Suprapubic skin (tissue), 4 donors: ENCODE measurements at regions not wholly inside any gene's neighbourhood (a gene's known extent, or its start where the extent isn't known, plus 50 kb on each side); places are given as distances from the start of the nearest gene placed in this dataset.

Experiments used
- EP300 ChIP-seq: sonication (generic); formaldehyde crosslinking; IDR thresholded peaks from one replicate; pipeline ENCODE4 v1.6.1; 2017; ENCODE audit warnings: antibody characterized with exemption
- POLR2A ChIP-seq, 2 donors: fragments of 450-650 bp; IDR thresholded peaks; one replicate each; pipeline ENCODE4 v1.6.1; 2017; ENCODE audit warnings: antibody characterized with exemption in 2 of 2, mild to moderate bottlenecking in 2 of 2, moderate library complexity in 2 of 2
- POLR2AphosphoS5 ChIP-seq, 3 donors: sonication (generic); formaldehyde crosslinking; IDR thresholded peaks; one replicate each; pipeline ENCODE4 v1.6.1; 2017; ENCODE audit warnings: antibody characterized with exemption in 3 of 3
- TF ChIP-seq, protein P1 (sequence below), 2 donors: fragments of 200-600 bp in 1 of 2; fragments of 450-650 bp in 1 of 2; sonication (generic) in 1 of 2; IDR thresholded peaks; one replicate each; pipeline ENCODE4 v1.5.1; 2016 to 2019; ENCODE audit warnings: antibody characterized with exemption in 2 of 2, mild to moderate bottlenecking in 1 of 2, moderate library complexity in 1 of 2

DNA sequence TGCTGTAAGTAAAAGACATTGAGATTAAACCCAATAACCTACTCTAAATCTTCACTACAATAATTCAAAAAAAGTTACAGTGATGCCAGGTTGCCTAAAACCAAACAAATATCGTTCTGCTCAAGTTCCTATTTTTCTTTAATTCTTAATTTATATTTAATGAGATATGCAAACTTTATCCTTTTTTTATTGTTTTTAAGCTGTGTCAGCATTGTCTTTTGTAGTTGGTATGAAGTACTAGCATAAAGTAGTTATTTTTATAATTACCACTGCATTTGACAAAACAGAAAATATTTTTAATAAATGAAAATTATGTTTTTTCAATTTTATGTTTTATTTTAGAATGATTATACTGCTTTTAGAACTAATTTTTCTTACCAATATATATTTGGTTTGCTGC, 1431.1 kb upstream of the PCDH7 start:
- no peak for TF ChIP-seq POLR2A (IDR thresholded peaks at IDR 0.05)
- TF ChIP-seq, protein P1, sequence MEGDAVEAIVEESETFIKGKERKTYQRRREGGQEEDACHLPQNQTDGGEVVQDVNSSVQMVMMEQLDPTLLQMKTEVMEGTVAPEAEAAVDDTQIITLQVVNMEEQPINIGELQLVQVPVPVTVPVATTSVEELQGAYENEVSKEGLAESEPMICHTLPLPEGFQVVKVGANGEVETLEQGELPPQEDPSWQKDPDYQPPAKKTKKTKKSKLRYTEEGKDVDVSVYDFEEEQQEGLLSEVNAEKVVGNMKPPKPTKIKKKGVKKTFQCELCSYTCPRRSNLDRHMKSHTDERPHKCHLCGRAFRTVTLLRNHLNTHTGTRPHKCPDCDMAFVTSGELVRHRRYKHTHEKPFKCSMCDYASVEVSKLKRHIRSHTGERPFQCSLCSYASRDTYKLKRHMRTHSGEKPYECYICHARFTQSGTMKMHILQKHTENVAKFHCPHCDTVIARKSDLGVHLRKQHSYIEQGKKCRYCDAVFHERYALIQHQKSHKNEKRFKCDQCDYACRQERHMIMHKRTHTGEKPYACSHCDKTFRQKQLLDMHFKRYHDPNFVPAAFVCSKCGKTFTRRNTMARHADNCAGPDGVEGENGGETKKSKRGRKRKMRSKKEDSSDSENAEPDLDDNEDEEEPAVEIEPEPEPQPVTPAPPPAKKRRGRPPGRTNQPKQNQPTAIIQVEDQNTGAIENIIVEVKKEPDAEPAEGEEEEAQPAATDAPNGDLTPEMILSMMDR (IDR thresholded peaks at IDR 0.05): no peak
- no peak for TF ChIP-seq POLR2AphosphoS5 (IDR thresholded peaks at IDR 0.05)
- TF ChIP-seq EP300: no peak
